GM13976 (cell line): ENCODE measurements at regions not wholly inside any gene's neighbourhood (a gene's known extent, or its start where the extent isn't known, plus 50 kb on each side); places are given as distances from the start of the nearest gene placed in this dataset.
A peak's percentile ranks its signal among the peaks of the same experiment; 100 is the strongest.
"Not testable (repeated sequence)": the region's sequence is repeated elsewhere in the genome, so short reads cannot be mapped to it uniquely, and the experiment has no call there.

Experiments
- DNase-seq: peaks from one replicate; pipeline ENCODE4 v3.0.0; 2012; ENCODE audit warnings: low spot score
- in situ Hi-C: fragments of 300-500 bp; cut with MboI; formaldehyde crosslinking; loops from one replicate; pipeline ENCODE4 v1.12.0; 2022; ENCODE audit warnings: low sequenced_read_pairs, mixed read lengths, inconsistent platforms; ENCODE audit not compliant: unreplicated experiment
- TF ChIP-seq, protein P1 (sequence below): IDR thresholded peaks from 2 replicates; pipeline ENCODE4 v1.5.1; 2012; ENCODE audit warnings: borderline replicate concordance, mild to moderate bottlenecking; ENCODE audit not compliant: insufficient read depth; ENCODE audit errors: extremely low read depth, missing control alignments, control extremely low read depth

DNA sequence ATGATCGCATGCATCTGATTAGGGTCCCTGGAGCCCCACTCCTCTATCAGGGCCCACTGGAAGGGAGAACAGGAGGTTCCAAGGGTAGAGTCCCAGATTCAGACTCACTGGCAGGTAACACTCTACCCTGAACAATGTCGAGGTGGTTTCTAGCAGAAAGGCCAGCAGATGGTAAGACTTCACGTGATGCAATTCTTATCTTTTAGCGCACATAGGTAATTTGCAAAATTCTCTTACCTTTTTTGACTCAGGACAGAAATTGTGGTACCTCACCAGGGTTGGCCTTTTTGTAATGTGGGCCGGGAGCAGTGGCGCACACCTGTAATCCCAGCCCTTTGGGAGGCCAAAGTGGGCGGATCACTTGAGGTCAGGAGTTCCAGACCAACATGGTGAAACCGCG is 228.1 kb upstream of the JARID2 start:
- TF ChIP-seq, protein P1, sequence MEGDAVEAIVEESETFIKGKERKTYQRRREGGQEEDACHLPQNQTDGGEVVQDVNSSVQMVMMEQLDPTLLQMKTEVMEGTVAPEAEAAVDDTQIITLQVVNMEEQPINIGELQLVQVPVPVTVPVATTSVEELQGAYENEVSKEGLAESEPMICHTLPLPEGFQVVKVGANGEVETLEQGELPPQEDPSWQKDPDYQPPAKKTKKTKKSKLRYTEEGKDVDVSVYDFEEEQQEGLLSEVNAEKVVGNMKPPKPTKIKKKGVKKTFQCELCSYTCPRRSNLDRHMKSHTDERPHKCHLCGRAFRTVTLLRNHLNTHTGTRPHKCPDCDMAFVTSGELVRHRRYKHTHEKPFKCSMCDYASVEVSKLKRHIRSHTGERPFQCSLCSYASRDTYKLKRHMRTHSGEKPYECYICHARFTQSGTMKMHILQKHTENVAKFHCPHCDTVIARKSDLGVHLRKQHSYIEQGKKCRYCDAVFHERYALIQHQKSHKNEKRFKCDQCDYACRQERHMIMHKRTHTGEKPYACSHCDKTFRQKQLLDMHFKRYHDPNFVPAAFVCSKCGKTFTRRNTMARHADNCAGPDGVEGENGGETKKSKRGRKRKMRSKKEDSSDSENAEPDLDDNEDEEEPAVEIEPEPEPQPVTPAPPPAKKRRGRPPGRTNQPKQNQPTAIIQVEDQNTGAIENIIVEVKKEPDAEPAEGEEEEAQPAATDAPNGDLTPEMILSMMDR, result no peak
- DNase-seq, result no peak
- in situ Hi-C loops, result no loop called here

DNA sequence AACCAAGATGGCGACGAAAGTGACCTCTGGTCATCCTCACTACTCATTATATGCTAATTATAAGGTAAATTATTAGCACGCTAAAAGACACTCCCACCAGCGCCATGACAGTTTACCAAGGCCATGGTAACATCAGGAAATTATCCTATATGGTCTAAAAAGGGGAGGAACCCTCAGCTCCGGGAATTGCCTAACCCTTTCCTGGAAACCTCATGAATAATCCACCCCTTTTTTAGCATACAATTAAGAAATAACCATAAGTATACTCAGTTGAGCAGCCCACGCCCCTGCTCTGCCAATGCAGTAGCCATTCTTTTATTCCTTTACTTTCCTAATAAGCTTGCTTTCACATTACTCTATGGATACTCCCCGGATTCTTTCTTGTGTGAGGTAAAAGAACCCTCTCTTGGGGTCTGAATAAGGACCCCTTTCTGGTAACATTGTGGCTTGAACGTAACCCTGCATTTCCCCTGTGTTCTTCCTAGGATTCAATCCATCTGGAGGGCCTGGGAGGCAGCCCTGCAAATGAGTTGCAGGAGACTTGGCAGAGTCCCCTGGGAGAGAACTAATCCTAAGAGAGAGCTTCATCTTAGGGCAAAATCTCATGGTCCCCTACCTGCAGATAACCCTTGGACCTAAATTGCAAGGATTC is 225.6 kb upstream of the JARID2 start:
- TF ChIP-seq, protein P1, result no peak
- in situ Hi-C loops, result no loop called here
- DNase-seq, result no peak

DNA sequence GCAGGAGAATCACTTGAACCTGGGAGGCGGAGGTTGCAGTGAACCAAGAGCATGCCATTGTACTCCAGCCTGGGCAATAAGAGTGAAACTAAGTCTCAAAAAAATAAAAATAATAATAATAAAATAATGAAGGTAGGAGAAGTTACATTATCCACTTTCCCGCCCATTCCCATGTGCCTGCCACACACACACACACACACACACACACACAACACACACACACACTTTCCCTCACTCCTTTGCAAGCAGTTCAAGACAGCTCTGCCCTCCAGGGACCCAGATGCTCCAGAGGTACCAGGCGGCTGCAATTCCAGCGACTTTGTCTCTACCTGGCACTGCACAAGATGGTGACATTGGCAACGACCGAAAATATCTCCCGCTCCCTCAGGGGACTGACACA is 224.8 kb upstream of the JARID2 start:
- TF ChIP-seq, protein P1, result no peak
- in situ Hi-C loops, result no loop called here
- no peak for DNase-seq

DNA sequence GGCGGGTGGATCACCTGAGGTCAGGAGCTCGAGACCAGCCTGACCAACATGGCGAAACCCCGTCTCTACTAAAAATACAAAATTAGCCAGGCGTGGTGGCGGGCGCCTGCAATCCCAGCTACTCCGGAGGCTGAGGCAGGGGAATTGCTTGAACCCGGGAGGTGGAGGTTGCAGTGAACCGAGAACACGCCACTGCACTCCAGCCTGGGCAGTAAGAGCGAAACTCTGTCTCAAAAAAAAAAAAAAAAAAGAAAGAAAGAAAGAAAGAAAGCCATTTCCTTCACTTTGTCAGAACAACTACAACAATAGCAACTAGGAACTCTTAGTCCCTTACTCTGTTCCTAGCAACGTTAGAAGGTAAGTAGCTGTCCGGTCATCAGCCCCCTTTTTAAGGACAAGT is 222.9 kb upstream of the JARID2 start:
- in situ Hi-C loops, DNase-seq: not testable (repeated sequence)

DNA sequence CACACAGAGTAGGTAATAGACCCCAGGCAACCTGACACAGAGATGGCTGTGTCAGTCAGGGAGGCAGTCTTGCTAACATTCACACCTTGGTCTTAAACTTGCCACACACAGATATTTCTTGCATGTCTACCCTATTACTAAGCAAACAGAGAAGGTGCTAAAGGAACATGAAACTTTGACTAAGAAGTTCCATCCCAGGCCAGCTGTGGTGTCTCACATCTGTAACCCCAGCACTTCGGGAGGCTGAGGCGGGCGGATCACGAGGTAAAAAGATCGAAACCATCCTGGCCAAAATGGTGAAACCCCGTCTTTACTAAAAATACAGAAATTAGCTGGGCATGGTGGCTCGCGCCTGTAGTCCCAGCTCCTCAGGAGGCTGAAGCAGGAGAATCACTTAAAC is 222.4 kb upstream of the JARID2 start:
- DNase-seq, result peak; percentile 83
- TF ChIP-seq, protein P1, result no peak
- in situ Hi-C loops, result no loop called here

DNA sequence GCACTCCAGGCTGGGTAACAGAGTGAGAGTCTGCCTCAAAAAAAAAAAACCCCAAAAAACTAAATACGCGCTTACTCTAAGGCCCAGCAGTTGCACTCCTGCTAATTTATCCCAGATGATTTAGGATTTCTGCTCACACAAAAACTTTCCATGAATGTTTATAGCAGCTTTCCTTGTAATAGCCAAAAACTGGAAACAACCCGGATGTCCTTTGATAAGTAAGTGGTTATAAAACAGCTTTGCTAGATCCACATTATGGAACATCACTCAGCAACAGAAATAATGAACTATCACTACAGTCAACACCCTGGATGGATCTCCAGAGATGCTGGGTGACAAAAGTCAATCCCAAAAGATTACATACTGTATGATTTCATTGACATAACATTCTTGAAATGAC is 220.4 kb upstream of the JARID2 start:
- no peak for DNase-seq
- TF ChIP-seq, protein P1, result no peak
- in situ Hi-C loops, result no loop called here

DNA sequence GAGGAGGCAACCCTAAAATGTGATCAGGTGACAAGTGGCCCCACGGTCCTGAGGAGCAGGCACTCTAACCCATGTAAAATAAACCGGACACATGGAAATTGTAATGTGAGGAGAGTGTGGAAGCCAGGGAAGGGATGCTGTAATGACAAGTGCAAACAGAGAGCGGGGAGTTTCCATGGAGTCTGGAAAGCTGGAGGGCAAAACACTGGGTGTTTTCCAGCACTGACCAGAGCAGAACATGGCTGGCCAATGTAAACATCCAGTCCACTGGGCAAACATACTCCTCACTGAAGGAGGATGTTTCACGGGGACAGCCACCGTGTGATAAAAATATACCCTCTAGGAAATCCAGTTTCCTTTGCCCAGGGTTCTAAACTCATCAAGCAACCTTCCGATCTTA is 219.0 kb upstream of the JARID2 start:
- TF ChIP-seq, protein P1, result no peak
- in situ Hi-C loops, result no loop called here
- no peak for DNase-seq
